ENCODE measurements at regions not wholly inside any gene's neighbourhood (a gene's known extent, or its start where the extent isn't known, plus 50 kb on each side); places are given as distances from the start of the nearest gene placed in this dataset.

DNA sequence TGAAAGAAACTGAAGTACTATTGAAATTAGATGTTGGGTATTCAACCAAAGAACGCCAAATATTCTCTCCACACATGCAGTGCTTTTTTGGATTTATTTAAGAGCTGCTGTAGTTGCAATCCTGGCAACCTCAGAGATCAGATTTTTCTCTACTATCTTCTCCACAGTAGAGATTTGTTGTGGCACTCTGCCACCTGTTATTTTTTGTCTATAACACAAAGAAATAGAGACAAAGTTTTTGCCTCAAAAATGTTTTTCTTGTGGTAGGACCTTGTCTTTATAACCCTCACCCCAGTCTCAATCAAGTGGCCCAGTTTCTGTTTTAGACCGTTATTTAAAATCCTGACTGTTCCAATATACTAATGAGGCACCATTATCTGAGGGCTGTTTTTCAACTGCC, 79.4 kb downstream of the SCG2 start:
- Histone ChIP-seq H3K9ac (ENCODE audit: control insufficient read depth, extremely low read depth, insufficient read depth, low read length) (no peak overlapping the region), H3K79me2 (ENCODE audit: control insufficient read depth, insufficient read depth, low read length) (no peaks in the 10 kb centered on the region), H2AFZ (ENCODE audit: control insufficient read depth, low read length) (no peak overlapping the region), H3K4me2 (ENCODE audit: control insufficient read depth, extremely low read depth, insufficient read depth, low read depth, low read length) (no peak overlapping the region), H3K4me3 (ENCODE audit: control insufficient read depth in 2 of 3, extremely low read depth in 1 of 3, insufficient read depth in 2 of 3, low read depth in 1 of 3, low read length in 3 of 3) (no peak overlapping the region), H3K4me1 (ENCODE audit: control insufficient read depth, extremely low read depth, insufficient read depth, low read length) (peaks cover 5% of the 10 kb centered on the region), H3K27me3 (ENCODE audit: control insufficient read depth, extremely low read depth, insufficient read depth, low read length) (no peaks in the 10 kb centered on the region), H3K9me3 (ENCODE audit: control insufficient read depth, low read depth, low read length) (no peaks in the 10 kb centered on the region), H3K36me3 (ENCODE audit: control insufficient read depth in 2 of 2, extremely low read depth in 1 of 2, insufficient read depth in 2 of 2, low read length in 2 of 2) (no peaks in the 10 kb centered on the region), H3K9me1 (ENCODE audit: control insufficient read depth, extremely low read depth, insufficient read depth, low read length) (no peaks in the 10 kb centered on the region), H4K20me1 (ENCODE audit: control insufficient read depth, extremely low read depth, insufficient read depth, low read length) (no peaks in the 10 kb centered on the region), H3K27ac (ENCODE audit: control insufficient read depth, insufficient read depth, low read length) (no peak overlapping the region)
- TF ChIP-seq, protein P1, sequence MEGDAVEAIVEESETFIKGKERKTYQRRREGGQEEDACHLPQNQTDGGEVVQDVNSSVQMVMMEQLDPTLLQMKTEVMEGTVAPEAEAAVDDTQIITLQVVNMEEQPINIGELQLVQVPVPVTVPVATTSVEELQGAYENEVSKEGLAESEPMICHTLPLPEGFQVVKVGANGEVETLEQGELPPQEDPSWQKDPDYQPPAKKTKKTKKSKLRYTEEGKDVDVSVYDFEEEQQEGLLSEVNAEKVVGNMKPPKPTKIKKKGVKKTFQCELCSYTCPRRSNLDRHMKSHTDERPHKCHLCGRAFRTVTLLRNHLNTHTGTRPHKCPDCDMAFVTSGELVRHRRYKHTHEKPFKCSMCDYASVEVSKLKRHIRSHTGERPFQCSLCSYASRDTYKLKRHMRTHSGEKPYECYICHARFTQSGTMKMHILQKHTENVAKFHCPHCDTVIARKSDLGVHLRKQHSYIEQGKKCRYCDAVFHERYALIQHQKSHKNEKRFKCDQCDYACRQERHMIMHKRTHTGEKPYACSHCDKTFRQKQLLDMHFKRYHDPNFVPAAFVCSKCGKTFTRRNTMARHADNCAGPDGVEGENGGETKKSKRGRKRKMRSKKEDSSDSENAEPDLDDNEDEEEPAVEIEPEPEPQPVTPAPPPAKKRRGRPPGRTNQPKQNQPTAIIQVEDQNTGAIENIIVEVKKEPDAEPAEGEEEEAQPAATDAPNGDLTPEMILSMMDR (optimal IDR thresholded peaks at IDR 0.05 in 1 of 3, IDR thresholded peaks at IDR 0.05 in 1 of 3, conservative IDR thresholded peaks at IDR 0.05 in 1 of 3; ENCODE audit: extremely low read depth in 1 of 3, insufficient read depth in 2 of 3, low read length in 3 of 3) = no peak
- TF ChIP-seq EZH2 (IDR thresholded peaks at IDR 0.05; ENCODE audit: low read length) = no peak
- dilution Hi-C loops (cut with MboI; ENCODE audit: extremely low pct_ligation_motif_present, low sequenced_read_pairs) = no loop called here
- DNase-seq (ENCODE audit: low read depth, low spot score) (no peak), FAIRE-seq (no peak)

DNA sequence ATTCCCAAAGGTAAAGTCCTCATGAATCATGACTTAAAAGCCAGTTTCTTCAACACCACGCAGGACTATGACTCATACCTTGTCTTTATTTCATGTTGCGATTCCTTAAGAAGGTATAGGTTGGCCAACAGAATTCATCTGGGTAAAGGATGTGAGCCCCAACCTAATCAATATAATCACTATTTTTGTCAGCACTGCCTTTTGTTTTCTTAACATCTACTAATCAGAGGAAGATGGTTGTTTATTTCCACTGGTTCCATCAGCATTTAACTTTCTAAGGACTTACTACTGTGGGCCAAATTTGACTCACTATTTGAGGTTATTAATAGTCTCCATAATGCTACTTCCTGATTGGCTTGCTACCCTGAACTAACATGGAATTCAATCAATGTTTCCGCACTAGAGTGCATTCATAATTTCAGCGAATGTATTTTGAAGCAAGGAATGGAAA, 78.6 kb downstream of the SCG2 start:
- no peaks in the 10 kb centered on the region for H3K9me1 ChIP-seq (ENCODE audit: control insufficient read depth, extremely low read depth, insufficient read depth, low read length)
- no peak overlapping the region for H2AFZ ChIP-seq (ENCODE audit: control insufficient read depth, low read length)
- H3K27ac ChIP-seq (ENCODE audit: control insufficient read depth, insufficient read depth, low read length) = no peak overlapping the region
- H3K4me3 ChIP-seq (ENCODE audit: control insufficient read depth in 2 of 3, extremely low read depth in 1 of 3, insufficient read depth in 2 of 3, low read depth in 1 of 3, low read length in 3 of 3) = no peak overlapping the region
- peak overlapping the region; percentile 12 for H3K4me2 ChIP-seq (ENCODE audit: control insufficient read depth, extremely low read depth, insufficient read depth, low read depth, low read length)
- peaks cover 9% of the 10 kb centered on the region for H3K4me1 ChIP-seq (ENCODE audit: control insufficient read depth, extremely low read depth, insufficient read depth, low read length)
- dilution Hi-C loops (cut with MboI; ENCODE audit: extremely low pct_ligation_motif_present, low sequenced_read_pairs) = no loop called here
- no peaks in the 10 kb centered on the region for H3K9me3 ChIP-seq (ENCODE audit: control insufficient read depth, low read depth, low read length)
- H3K36me3 ChIP-seq (ENCODE audit: control insufficient read depth in 2 of 2, extremely low read depth in 1 of 2, insufficient read depth in 2 of 2, low read length in 2 of 2) = no peaks in the 10 kb centered on the region
- TF ChIP-seq EZH2 (IDR thresholded peaks at IDR 0.05; ENCODE audit: low read length) = no peak
- TF ChIP-seq, protein P1 (optimal IDR thresholded peaks at IDR 0.05 in 1 of 3, IDR thresholded peaks at IDR 0.05 in 1 of 3, conservative IDR thresholded peaks at IDR 0.05 in 1 of 3; ENCODE audit: extremely low read depth in 1 of 3, insufficient read depth in 2 of 3, low read length in 3 of 3) = no peak
- H4K20me1 ChIP-seq (ENCODE audit: control insufficient read depth, extremely low read depth, insufficient read depth, low read length) = no peaks in the 10 kb centered on the region
- peak; percentile 51 for FAIRE-seq
- peak; percentile 2 for DNase-seq (ENCODE audit: low read depth, low spot score)
- no peaks in the 10 kb centered on the region for H3K27me3 ChIP-seq (ENCODE audit: control insufficient read depth, extremely low read depth, insufficient read depth, low read length)
- no peaks in the 10 kb centered on the region for H3K79me2 ChIP-seq (ENCODE audit: control insufficient read depth, insufficient read depth, low read length)
- no peak overlapping the region for H3K9ac ChIP-seq (ENCODE audit: control insufficient read depth, extremely low read depth, insufficient read depth, low read length)

All from keratinocyte (primary cell).